GM04504 (cell line): ENCODE measurements at regions not wholly inside any gene's neighbourhood (a gene's known extent, or its start where the extent isn't known, plus 50 kb on each side); places are given as distances from the start of the nearest gene placed in this dataset.

Experiments
- DNase-seq: peaks from one replicate; pipeline ENCODE4 v3.0.0-alpha.2; 2012; ENCODE audit warnings: low read depth

GRCh38 chr5:82356808-82357671 lies 78.9 kb upstream of the RPS23 start:
- peak; percentile 88 for DNase-seq

DNA sequence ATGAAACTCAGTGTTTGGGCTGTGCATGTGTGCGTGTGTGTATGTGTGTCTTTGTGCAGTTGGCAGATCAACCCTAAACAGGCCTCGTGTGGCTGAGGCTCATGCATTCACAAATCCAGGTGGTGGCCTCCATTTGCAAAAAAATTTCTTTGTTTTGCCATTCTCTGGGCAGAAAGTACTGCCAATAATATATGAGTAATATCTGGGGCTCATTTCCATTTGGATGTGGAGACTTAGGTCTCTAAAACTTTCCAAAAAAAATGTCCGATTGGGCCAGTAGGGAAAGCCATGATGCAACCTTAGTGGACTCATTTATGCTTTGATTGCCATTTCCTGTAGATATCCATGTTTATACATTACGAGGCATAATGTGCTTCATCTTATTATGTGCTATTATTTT lies 77.9 kb upstream of the RPS23 start:
- no peak for DNase-seq

DNA sequence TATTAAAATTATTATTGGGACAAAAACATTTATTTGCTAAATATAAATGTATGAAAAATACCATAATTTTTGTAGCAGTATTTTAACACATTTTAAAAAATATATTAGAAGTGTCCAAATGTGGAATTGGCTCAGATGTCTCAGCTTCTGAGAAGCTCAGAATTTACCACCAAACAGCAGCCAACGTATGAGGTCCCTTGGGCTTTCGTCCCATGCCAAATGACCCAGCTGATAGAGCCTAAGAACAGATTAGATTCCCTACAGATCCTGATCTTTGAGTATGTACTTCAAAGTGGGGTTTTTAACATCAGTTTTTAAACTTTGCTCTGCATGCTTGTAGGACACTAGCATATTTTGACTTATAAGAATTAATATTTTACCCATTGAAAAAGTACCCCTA lies 77.3 kb upstream of the RPS23 start:
- no peak for DNase-seq

DNA sequence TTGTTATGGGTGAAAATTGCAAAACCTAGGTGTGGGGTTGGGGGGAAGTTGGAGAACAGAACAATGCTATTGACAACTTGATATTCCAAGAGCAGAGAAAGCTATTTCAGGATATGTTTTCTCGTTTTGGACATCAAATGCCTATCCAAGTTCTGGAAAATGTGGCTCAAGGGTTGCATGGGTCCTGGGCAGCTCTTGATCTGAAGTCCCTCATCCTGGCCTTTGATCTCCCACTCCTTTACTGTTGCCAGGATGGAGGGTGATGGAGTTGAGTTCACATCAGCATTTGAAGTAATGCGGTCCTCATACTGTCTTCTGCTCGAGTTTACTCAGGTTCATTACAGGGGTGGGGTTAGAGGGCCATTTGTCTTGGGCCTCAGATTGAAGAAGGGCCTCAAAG lies 76.9 kb upstream of the RPS23 start:
- DNase-seq, result no peak

- DNase-seq, result no peak
Measured at GRCh38 chr5:82354543-82354942, 76.4 kb upstream of the RPS23 start.

DNA sequence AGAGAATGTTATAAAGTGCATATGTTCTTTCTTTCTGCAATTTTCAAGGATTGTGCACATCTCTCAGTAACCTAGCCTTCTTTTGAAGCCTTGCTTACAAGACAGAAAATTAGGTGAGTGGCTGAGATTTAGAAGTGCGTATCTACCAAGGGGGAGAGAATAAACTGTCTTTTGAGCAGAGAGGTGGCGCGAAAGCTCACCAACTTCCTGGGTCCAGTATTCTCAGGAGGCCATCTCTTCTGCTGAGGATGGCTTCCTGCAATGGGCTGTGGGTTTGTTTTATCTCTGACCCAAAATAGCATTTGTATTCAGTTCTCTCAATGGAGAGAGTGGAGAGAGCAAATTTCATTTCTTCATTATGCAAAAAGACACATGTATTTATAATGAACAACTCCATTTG lies 75.4 kb upstream of the RPS23 start:
- no peak for DNase-seq

GRCh38 chr5:82352146-82352791 lies 74.1 kb upstream of the RPS23 start:
- DNase-seq, result no peak

GRCh38 chr5:82351754-82352145 lies 73.6 kb upstream of the RPS23 start:
- no peak for DNase-seq

DNA sequence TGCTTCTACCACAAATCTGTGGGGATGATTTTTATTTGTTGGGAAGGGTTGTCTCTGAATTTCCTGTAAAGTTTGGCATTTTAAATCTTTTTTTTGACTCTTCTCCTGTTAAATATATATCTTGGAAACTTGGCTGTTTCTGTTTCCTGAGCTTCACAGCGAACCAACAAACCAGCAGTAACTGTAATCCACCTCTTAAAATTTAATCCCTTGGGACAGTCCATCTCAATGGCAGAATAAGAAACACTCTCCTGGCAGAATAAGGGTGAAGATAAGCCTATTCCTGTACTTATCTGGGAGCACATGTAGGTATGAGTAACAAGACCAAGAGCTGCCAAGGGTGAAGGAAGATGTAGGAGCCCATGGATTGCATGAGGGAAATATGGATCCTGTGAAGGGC lies 73.1 kb upstream of the RPS23 start:
- no peak for DNase-seq

GRCh38 chr5:82349652-82350051 lies 71.5 kb upstream of the RPS23 start:
- no peak for DNase-seq

- DNase-seq, result no peak
Measured at GRCh38 chr5:82348784-82349425, 70.8 kb upstream of the RPS23 start.

DNA sequence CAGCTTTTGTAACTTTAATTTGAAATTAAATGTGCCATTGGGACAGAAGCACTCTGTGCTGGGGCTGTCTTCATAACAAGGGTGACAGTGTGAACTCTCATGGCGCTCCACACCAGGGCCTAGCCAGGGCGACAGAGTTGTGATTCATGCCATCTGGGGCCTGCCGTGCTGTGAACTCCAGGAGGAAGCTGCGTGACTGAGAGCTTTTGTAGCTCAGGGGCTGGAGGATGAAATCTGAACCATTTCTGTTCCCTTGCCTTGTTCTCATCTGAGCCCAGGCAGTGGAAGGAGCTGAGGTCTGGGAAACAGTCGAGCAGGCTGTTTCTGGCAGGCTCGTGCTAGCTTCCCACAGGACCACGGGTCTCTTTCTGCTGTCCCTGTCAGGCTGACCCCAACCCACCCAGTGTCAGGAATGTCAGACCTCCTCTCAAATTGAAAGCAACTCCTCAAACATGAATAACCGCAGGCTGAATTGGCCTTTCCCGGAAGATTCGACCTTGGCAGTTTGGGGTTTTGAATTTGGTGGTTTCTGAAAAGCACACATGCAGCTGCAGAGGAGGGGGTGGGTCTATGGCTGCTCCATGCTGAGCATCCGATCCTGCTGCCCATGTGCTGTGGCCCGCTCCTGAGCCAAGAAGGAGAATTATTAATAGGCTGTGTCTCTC lies 69.2 kb upstream of the RPS23 start:
- peak; percentile 81 for DNase-seq

DNA sequence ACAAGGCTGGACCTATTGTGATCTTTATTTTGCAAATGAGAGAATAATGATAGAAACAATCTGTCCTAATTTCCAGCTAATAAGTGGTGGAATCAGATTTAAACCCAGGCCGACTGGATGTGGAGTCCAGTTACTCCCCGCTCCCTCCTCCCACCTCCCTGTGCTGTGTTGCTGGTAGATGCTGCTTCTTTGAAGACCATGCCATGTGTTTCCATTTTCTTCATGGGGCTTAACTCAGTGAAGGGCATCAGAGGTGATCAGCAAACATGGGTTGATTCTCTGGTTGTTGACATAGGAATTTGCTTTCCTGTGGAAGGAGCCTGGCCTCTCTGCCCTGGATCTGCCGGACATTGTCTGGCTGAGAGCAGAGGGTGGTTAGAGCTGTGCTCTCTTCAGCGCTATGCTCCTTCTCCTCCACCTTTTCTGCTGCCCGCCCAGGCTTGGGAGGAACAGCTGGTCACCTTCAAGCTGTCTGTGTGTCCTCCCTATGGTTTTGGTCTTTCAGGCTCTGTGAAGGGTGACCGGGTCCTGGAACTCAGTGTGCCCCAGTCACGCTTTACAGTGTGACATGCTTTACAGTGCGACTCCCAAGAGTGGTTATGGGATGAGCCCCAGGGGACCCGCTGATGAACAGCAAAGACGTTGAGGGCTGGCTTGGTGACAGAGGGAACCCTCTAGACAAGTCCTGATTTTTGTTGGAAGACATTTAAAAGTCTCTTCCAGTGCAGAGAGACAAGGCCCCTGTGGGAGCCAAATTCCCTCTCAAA lies 68.4 kb upstream of the RPS23 start:
- DNase-seq, result no peak

- DNase-seq, result no peak
Measured at GRCh38 chr5:82345108-82345507, 67.0 kb upstream of the RPS23 start.

DNA sequence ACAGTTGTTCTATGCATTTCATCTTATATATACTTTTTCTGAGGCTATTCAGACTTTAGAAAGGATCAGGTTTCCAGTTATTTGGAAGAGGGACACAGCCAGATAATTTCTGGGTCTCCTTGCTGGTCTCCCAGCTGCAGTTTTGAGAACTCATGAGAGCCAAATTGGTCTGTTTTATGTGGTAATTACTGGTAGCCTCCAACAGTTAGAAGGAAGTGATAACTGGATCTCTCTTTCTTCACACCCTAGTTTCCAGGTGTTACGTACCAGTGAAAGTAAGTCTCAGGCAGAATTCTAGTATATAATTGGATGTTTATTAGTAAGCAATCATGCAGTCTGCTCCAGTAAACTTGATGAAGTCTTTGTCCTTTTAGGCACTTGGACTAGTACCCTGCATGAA lies 63.2 kb upstream of the RPS23 start:
- DNase-seq, result no peak

GRCh38 chr5:82340799-82341198 lies 62.6 kb upstream of the RPS23 start:
- no peak for DNase-seq

DNA sequence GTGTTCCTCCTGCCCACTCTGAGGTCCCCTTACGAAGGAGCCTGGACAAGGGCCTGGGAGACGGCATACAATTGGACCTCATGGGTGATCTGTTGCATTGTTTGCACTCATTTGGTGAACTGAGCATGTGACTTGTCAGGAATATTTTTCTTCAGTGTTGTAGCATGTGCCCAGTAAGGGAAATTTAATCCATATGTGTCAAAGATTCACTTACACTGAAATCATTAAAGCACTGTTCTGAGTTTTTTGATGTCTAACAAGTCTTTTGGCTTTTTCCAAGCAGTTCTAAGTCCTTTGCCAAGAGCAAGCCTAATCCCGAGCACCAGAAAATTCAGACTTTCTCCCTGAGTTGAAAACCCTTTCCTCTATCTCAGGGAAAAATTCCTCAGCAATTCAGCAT lies 61.6 kb upstream of the RPS23 start:
- no peak for DNase-seq

GRCh38 chr5:82338771-82339373 lies 60.7 kb upstream of the RPS23 start:
- no peak for DNase-seq

DNA sequence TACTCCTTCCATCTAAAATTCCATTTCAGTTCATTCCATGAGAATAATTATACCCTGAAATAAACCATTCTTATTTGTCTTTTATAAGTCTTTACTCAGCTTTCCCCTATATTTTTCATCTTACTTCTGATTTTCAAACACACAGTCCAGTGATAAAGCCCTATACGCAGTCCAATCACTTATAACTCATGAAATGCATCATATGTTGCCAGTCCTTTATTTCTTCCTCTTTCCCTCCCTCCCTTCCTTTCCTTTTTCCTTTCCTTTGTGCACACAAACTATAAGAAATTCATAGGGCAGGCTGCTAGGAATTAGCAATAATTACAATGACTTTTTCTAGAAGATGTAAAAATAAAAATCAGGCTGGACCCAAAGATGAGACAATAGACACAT lies 58.8 kb upstream of the RPS23 start:
- DNase-seq, result no peak

GRCh38 chr5:82336226-82336958 lies 58.2 kb upstream of the RPS23 start:
- DNase-seq, result no peak

DNA sequence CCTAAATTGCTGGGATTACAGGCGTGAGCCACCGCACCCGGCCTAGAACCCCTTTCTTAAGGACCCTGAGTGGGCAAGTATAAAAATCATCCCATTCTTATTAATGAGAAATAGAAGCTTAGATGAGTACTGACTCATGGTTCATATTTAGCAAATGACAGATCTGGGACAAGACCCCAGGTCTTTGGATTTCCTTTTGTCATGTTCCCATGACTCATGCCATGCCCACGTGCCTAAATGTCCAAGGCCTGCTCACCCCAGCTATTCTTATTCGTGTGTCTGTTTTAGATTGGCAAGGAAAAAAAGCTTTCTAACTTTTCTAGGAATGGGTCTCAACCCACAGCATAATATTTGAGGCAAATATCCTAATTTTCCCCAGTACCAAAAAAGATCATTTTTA lies 57.7 kb upstream of the RPS23 start:
- no peak for DNase-seq
